Stomach (tissue), 8 donors: ENCODE measurements at regions not wholly inside any gene's neighbourhood (a gene's known extent, or its start where the extent isn't known, plus 50 kb on each side); places are given as distances from the start of the nearest gene placed in this dataset.

ENCODE experiments used
- DNase-seq, 2 donors: peaks; one replicate each; pipeline versions ENCODE4 v3.0.0 to v3.0.0-alpha.2; 2013 to 2019
- H3K27ac ChIP-seq, 5 donors: fragments of 200-600 bp in 4 of 5; sonication (generic) in 4 of 5; one replicate each; pipeline ENCODE4 v1.5.1; 2013 to 2019; ENCODE audit warnings: mild to moderate bottlenecking in 1 of 5, moderate library complexity in 1 of 5
- H3K27me3 ChIP-seq, 3 donors: fragments of 200-600 bp; sonication (generic); one replicate each; pipeline ENCODE4 v1.5.1; 2017 to 2019; ENCODE audit warnings: mixed run types in 1 of 3
- H3K36me3 ChIP-seq, 4 donors: fragments of 200-600 bp; sonication (generic); 1 replicate in 3 of 4; 2 replicates in 1 of 4; pipeline ENCODE4 v1.5.1; 2016 to 2019
- H3K4me1 ChIP-seq, 4 donors: fragments of 200-600 bp; sonication (generic); one replicate each; pipeline ENCODE4 v1.5.1; 2016 to 2019
- H3K4me3 ChIP-seq, 4 donors: fragments of 200-600 bp; sonication (generic) in 3 of 4; one replicate each; pipeline ENCODE4 v1.5.1; 2016 to 2019; ENCODE audit warnings: mild to moderate bottlenecking in 1 of 4
- H3K9me3 ChIP-seq, 4 donors: fragments of 200-600 bp; sonication (generic); one replicate each; pipeline ENCODE4 v1.5.1; 2016 to 2019
- EP300 ChIP-seq: sonication (generic); formaldehyde crosslinking; IDR thresholded peaks from one replicate; pipeline ENCODE4 v1.6.1; 2017; ENCODE audit warnings: antibody characterized with exemption
- POLR2A ChIP-seq, 4 donors: fragments of 450-650 bp; IDR thresholded peaks; one replicate each; pipeline ENCODE4 v1.6.1; 2016; ENCODE audit warnings: antibody characterized with exemption in 4 of 4, control low read depth in 2 of 4, mild to moderate bottlenecking in 1 of 4, moderate library complexity in 1 of 4
- POLR2AphosphoS5 ChIP-seq, 3 donors: sonication (generic); formaldehyde crosslinking; IDR thresholded peaks; one replicate each; pipeline ENCODE4 v1.6.1; 2016; ENCODE audit warnings: antibody characterized with exemption in 3 of 3
- WGBS, 5 donors: extraction: QIAGEN DNeasy Blood & Tissue Kit in 3 of 5; methylation state at CpG; one replicate each; pipeline versions ENCODE4 v1.1.5 to v1.1.7; 2013 to 2018; 5-methylcytosine and 5-hydroxymethylcytosine counted together
- intact Hi-C: fragments of 100-400 bp; cut with DNase I; formaldehyde crosslinking; loops from one replicate; pipeline ENCODE4 v1.15.1; 2023; ENCODE audit warnings: low total_unique reads
- TF ChIP-seq, protein P1 (sequence below), 7 experiments: fragments of 450-650 bp in 4 of 7; fragments of 200-600 bp in 3 of 7; sonication (generic) in 3 of 7; IDR thresholded peaks; one replicate each; pipeline ENCODE4 v1.5.1; 2016 to 2019; ENCODE audit warnings: antibody characterized with exemption in 7 of 7, control low read depth in 2 of 7, mild to moderate bottlenecking in 1 of 7
- donor health status: healthy with polysubstance abuse.
- donor health status: Bipolar disorder and iron deficiency.
- donor health status: healthy.

DNA sequence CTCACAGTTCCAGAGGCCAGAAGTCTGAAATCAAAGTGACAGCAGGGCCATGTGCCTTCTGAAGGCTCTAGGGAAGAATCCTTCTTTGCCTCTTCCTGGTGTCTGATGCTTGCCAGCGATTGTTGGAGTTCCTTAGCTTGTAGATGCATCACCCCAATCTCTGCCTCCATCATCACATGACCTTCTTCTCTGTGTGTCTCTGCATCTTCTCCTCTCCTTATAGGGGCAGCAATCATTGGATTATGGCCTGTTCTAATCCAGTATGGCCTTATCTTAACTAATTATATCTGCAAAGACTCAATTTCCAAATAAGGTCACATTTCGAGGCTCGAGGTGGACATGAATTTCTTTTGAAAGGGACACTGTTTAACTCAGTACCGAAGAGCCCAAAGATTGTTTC, 71.7 kb upstream of the RAI2 start:
- Histone ChIP-seq H3K27me3 (peaks cover 0 to 4% (median 0%) of the 10 kb centered on the region in 3 donors), H3K36me3 (no peaks in the 10 kb centered on the region), H3K4me1 (no peaks in the 10 kb centered on the region), H3K4me3 (no peak overlapping the region), H3K9me3 (peaks cover 0 to 5% (median 0%) of the 10 kb centered on the region in 4 donors), H3K27ac (no peak overlapping the region)
- DNase-seq: no peak
- TF ChIP-seq POLR2A (IDR thresholded peaks at IDR 0.05) (no peak), EP300 (no peak), POLR2AphosphoS5 (IDR thresholded peaks at IDR 0.05) (no peak)
- TF ChIP-seq, protein P1, sequence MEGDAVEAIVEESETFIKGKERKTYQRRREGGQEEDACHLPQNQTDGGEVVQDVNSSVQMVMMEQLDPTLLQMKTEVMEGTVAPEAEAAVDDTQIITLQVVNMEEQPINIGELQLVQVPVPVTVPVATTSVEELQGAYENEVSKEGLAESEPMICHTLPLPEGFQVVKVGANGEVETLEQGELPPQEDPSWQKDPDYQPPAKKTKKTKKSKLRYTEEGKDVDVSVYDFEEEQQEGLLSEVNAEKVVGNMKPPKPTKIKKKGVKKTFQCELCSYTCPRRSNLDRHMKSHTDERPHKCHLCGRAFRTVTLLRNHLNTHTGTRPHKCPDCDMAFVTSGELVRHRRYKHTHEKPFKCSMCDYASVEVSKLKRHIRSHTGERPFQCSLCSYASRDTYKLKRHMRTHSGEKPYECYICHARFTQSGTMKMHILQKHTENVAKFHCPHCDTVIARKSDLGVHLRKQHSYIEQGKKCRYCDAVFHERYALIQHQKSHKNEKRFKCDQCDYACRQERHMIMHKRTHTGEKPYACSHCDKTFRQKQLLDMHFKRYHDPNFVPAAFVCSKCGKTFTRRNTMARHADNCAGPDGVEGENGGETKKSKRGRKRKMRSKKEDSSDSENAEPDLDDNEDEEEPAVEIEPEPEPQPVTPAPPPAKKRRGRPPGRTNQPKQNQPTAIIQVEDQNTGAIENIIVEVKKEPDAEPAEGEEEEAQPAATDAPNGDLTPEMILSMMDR (IDR thresholded peaks at IDR 0.05): no peak
- WGBS, 5 donors: 77 to 88% (median 84%) methylated on average over 4 of the region's 4 CpGs
- intact Hi-C loops: no loop called here

DNA sequence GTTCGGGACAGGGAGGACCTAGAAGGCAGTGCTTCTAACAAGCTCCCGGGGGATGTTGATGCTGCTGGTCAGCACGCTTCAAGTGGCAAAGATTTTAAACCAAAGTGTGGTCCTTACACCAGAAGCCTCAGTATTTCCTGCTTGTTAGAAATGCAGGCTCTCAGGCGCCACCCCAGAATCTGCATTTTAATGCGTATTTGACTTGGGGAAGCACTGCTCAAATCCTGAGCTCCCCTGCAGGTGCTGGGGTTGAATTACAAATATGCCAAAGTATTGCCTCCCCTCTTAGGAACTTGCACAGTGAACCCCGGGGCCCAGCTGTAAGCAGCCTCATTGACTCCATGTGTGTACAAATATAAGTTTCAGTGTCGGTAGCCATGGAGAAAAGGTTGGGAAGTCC, 70.8 kb upstream of the RAI2 start:
- 72 to 94% (median 84%) methylated on average over 6 to 7 of the region's 7 CpGs for WGBS, 5 donors
- no peaks in the 10 kb centered on the region for H3K4me1 ChIP-seq
- no peak overlapping the region for H3K4me3 ChIP-seq
- H3K27ac ChIP-seq: no peak overlapping the region
- no peaks in the 10 kb centered on the region for H3K36me3 ChIP-seq
- peaks cover 0 to 4% (median 0%) of the 10 kb centered on the region in 3 donors for H3K27me3 ChIP-seq
- DNase-seq: no peak
- H3K9me3 ChIP-seq: no peaks in the 10 kb centered on the region
- TF ChIP-seq POLR2AphosphoS5 (IDR thresholded peaks at IDR 0.05): no peak
- no peak for TF ChIP-seq EP300
- TF ChIP-seq, protein P1 (IDR thresholded peaks at IDR 0.05): no peak
- TF ChIP-seq POLR2A (IDR thresholded peaks at IDR 0.05): no peak
- intact Hi-C loops: no loop called here

DNA sequence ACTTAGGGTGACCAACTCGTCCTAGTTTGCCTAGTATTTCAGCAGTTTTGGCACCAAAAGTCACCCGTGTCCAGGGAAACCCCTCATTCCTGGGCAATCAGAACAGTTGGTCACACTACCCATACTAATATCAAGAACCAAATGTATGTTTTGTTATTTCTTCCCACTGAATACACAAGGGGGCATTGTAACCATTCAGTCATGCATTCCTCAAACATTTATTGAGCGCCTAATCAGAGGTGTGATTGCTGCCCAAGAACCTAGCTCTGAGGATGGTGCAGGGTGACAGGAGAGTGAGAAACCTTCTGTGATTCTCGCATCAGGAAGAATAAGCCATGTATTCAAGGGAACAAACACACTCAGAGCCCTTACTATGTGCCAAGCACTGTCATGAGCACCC, 69.8 kb upstream of the RAI2 start:
- TF ChIP-seq POLR2A (IDR thresholded peaks at IDR 0.05) (no peak), POLR2AphosphoS5 (IDR thresholded peaks at IDR 0.05) (no peak), EP300 (no peak)
- TF ChIP-seq, protein P1 (IDR thresholded peaks at IDR 0.05): no peak
- DNase-seq: no peak
- peaks cover 0 to 4% (median 0%) of the 10 kb centered on the region in 3 donors for H3K27me3 ChIP-seq
- no peaks in the 10 kb centered on the region for H3K36me3 ChIP-seq
- no peak overlapping the region for H3K27ac ChIP-seq
- H3K4me1 ChIP-seq: no peaks in the 10 kb centered on the region
- H3K9me3 ChIP-seq: peaks cover 0 to 5% (median 0%) of the 10 kb centered on the region in 4 donors
- intact Hi-C loops: no loop called here
- 27 to 48% (median 41%) methylated on average over 4 of the region's 4 CpGs for WGBS, 5 donors
- H3K4me3 ChIP-seq: no peak overlapping the region

DNA sequence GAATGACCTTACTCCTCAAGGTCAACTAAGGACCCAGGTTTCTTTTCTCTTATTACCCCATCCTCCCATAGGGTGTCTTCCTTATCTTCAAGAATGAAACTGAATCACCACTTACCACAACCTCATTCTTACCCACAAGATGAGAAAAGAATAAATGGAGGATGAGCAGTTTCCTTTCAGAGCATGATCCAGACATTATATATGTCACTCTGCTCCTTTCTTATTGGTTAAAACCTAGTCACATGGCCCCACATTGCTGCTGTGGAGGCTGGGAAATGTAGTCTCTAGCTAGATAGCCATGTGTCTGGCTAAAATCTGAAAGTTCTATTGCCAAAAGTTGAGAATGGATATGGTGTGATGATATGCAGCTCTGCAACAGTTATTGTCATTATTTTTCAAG, 62.4 kb upstream of the RAI2 start:
- H3K4me3 ChIP-seq: no peak overlapping the region
- H3K4me1 ChIP-seq: no peaks in the 10 kb centered on the region
- TF ChIP-seq POLR2A (IDR thresholded peaks at IDR 0.05) (no peak), POLR2AphosphoS5 (IDR thresholded peaks at IDR 0.05) (no peak), EP300 (no peak)
- TF ChIP-seq, protein P1 (IDR thresholded peaks at IDR 0.05): no peak
- H3K36me3 ChIP-seq: no peaks in the 10 kb centered on the region
- intact Hi-C loops: no loop called here
- H3K27me3 ChIP-seq: no peaks in the 10 kb centered on the region
- H3K9me3 ChIP-seq: peaks cover 0 to 6% (median 0%) of the 10 kb centered on the region in 4 donors
- no peak for DNase-seq
- H3K27ac ChIP-seq: no peak overlapping the region
